ENCODE measurements at regions not wholly inside any gene's neighbourhood (a gene's known extent, or its start where the extent isn't known, plus 50 kb on each side); places are given as distances from the start of the nearest gene placed in this dataset.
A peak's percentile ranks its signal among the peaks of the same experiment; 100 is the strongest.

DNA sequence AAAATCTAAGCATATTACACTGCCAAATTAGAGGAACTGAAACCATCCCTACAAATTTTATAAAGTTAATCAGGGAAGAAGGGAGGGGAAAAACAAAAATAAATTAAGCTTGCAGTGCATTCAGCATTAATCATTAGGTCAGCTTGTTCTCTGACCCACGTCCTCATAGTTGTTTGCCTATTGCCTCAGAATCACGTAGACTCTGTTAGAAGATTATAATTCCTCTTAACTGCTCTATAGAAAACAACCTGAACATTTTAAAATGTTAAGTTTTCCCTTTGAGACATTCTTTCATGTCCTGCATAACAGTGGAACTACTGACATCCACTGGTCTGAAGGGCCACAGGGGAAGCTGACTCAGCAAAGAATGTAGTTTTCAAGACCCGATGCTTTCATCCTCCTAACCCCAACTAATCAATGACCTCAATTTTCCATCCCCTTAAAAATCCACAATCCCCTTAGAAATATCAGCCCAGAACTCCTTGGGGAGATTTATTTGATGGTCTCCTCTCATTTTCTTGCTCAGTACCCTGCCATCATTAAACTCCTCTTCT is 112.4 kb downstream of the FBXO4 start:
- Histone ChIP-seq H3K4me3 (ENCODE audit: low read length) (no peak overlapping the region), H3K36me3 (ENCODE audit: low read depth, low read length) (no peaks in the 10 kb centered on the region), H3K79me2 (ENCODE audit: low read length) (no peaks in the 10 kb centered on the region), H3K9ac (ENCODE audit: low read length) (no peak overlapping the region), H3K27ac (ENCODE audit: low read length) (no peak overlapping the region), H3K9me2 (replicated peaks; ENCODE audit: low read length) (no peaks in the 10 kb centered on the region), H3K4me2 (ENCODE audit: low read length) (no peak overlapping the region), H3F3A (ENCODE audit: low read length, unreplicated experiment) (no peaks in the 10 kb centered on the region), H3K27me3 (ENCODE audit: low read length) (peaks cover 25% of the 10 kb centered on the region), H4K20me1 (ENCODE audit: low read length) (no peaks in the 10 kb centered on the region), H3K9me3 (ENCODE audit: low read length) (no peaks in the 10 kb centered on the region), H2AFZ (ENCODE audit: low read length) (no peak overlapping the region), H3K4me1 (ENCODE audit: insufficient read depth, low read length) (no peaks in the 10 kb centered on the region)
- no peak for TF ChIP-seq EZH2 (IDR thresholded peaks at IDR 0.05; ENCODE audit: low read length, unreplicated experiment)
- TF ChIP-seq CTCF (conservative IDR thresholded peaks at IDR 0.05; ENCODE audit: low read depth, low read length), result no peak
- no peak for TF ChIP-seq EZH2phosphoT487 (IDR thresholded peaks at IDR 0.05; ENCODE audit: borderline replicate concordance, low read length)
- intact Hi-C loops (cut with micrococcal nuclease), result no loop called here
- BruUV-seq (replicated peaks), result no TSS peak
- DNase-seq, result no peak
- ChIA-PET POLR2A (ENCODE audit: unreplicated experiment) (no interaction called here), CTCF (interaction anchor here (0.5 kb wide), 1 partner anchor 332 kb away, joined by 3 read pairs; no protein-coding TSS in a partner anchor)
- ATAC-seq, result no peak

GRCh38 chr5:42043400-42043799 is 118.3 kb downstream of the FBXO4 start:
- no peaks in the 10 kb centered on the region for H3K4me1 ChIP-seq (ENCODE audit: insufficient read depth, low read length)
- peaks cover 28% of the 10 kb centered on the region for H3K27me3 ChIP-seq (ENCODE audit: low read length)
- no peak overlapping the region for H3K27ac ChIP-seq (ENCODE audit: low read length)
- H3K36me3 ChIP-seq (ENCODE audit: low read depth, low read length), result no peaks in the 10 kb centered on the region
- no peaks in the 10 kb centered on the region for H3K79me2 ChIP-seq (ENCODE audit: low read length)
- no peaks in the 10 kb centered on the region for H4K20me1 ChIP-seq (ENCODE audit: low read length)
- BruUV-seq (replicated peaks), result no TSS peak
- H2AFZ ChIP-seq (ENCODE audit: low read length), result no peak overlapping the region
- H3K9me2 ChIP-seq (replicated peaks; ENCODE audit: low read length), result no peaks in the 10 kb centered on the region
- no peak for DNase-seq
- no peak overlapping the region for H3K9ac ChIP-seq (ENCODE audit: low read length)
- intact Hi-C loops (cut with micrococcal nuclease), result no loop called here
- no peaks in the 10 kb centered on the region for H3K9me3 ChIP-seq (ENCODE audit: low read length)
- TF ChIP-seq CTCF (conservative IDR thresholded peaks at IDR 0.05; ENCODE audit: low read depth, low read length) (no peak), EZH2phosphoT487 (IDR thresholded peaks at IDR 0.05; ENCODE audit: borderline replicate concordance, low read length) (no peak), EZH2 (IDR thresholded peaks at IDR 0.05; ENCODE audit: low read length, unreplicated experiment) (no peak)
- no peak overlapping the region for H3K4me3 ChIP-seq (ENCODE audit: low read length)
- no peaks in the 10 kb centered on the region for H3F3A ChIP-seq (ENCODE audit: low read length, unreplicated experiment)
- no peak for ATAC-seq
- ChIA-PET POLR2A (ENCODE audit: unreplicated experiment) (no interaction called here), CTCF (no interaction called here)
- no peak overlapping the region for H3K4me2 ChIP-seq (ENCODE audit: low read length)

DNA sequence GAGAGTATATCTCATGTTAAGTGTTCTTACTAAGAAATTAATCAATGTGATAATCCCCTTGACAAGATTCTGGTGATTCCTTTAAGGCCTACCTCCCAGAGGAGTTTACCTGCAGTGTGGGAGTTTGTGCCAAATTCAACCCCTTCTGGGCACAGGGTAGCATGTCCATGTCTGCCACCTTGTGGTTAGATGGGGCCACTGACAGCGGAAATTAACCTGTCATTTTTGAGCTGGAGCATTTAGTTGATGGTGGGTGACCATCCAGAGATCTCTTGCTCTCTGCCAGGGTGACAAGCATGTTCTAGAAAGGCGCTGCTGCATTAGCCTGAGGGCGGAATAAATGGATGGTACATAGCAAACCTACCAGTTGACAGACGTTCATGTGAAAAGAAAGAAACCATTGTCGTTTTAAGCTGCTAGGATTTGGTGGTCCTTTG is 132.2 kb downstream of the FBXO4 start:
- intact Hi-C loops (cut with micrococcal nuclease), result loop anchor here (1.0 to 10.0 kb wide), 3 partner anchors 50 to 201 kb away; partner anchors contain the start of gene FBXO4
- BruUV-seq (replicated peaks), result no TSS peak

More for the DNA sequence above, 132.2 kb downstream of the FBXO4 start:
- POLR2A ChIA-PET (ENCODE audit: unreplicated experiment), result no interaction called here
- Histone ChIP-seq H3K9ac (ENCODE audit: low read length) (no peak overlapping the region), H3K79me2 (ENCODE audit: low read length) (no peaks in the 10 kb centered on the region), H3K9me2 (replicated peaks; ENCODE audit: low read length) (no peaks in the 10 kb centered on the region), H3K27ac (ENCODE audit: low read length) (no peak overlapping the region), H3K36me3 (ENCODE audit: low read depth, low read length) (no peaks in the 10 kb centered on the region), H3K9me3 (ENCODE audit: low read length) (no peaks in the 10 kb centered on the region), H2AFZ (ENCODE audit: low read length) (no peak overlapping the region), H3F3A (ENCODE audit: low read length, unreplicated experiment) (no peaks in the 10 kb centered on the region), H3K27me3 (ENCODE audit: low read length) (peaks cover 9% of the 10 kb centered on the region), H3K4me3 (ENCODE audit: low read length) (no peak overlapping the region), H3K4me1 (ENCODE audit: insufficient read depth, low read length) (peaks cover 11% of the 10 kb centered on the region; the same call in 1 of the 2 replicates), H4K20me1 (ENCODE audit: low read length) (no peaks in the 10 kb centered on the region), H3K4me2 (ENCODE audit: low read length) (0 out of 2 replicates have a peak overlapping the region, but pooled peaks have one; percentile 2)
- CTCF ChIA-PET, result interaction anchor here (0.6 to 1.7 kb wide), 17 partner anchors 12 to 832 kb away, joined by 3 to 44 read pairs (median 3); partner anchors contain the start of gene RIMOC1
- ATAC-seq (peak; percentile 62), DNase-seq (peak; percentile 86)
- no peak for TF ChIP-seq EZH2phosphoT487 (IDR thresholded peaks at IDR 0.05; ENCODE audit: borderline replicate concordance, low read length)
- peak; percentile 93 for TF ChIP-seq CTCF (conservative IDR thresholded peaks at IDR 0.05; ENCODE audit: low read depth, low read length)
